KG1 (cell line): ENCODE measurements at regions not wholly inside any gene's neighbourhood (a gene's known extent, or its start where the extent isn't known, plus 50 kb on each side); places are given as distances from the start of the nearest gene placed in this dataset.

Experiments used
- DNase-seq: peaks from one replicate; lab custom pipeline; 2025; lab: John Stamatoyannopoulos, UW

DNA sequence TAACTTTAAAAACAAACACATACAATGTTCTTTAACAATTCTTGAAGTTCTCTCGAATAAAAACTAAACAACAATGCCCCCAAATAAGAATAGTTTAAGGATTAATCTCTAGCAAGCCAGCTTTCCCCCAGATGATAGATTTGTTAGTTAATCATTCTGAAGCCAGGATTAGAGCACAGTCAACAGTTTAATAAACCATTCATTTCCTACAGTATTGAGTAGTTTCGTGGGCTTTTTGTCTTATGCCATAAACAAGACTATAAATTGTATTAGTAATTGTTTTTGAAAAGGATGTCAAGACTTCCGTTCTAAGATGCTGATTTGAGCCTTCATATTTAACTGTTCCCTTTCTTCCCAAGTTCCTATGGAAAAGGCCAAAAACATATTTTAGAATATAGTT, 136.6 kb downstream of the PIK3R1 start:
- no peak for DNase-seq

DNA sequence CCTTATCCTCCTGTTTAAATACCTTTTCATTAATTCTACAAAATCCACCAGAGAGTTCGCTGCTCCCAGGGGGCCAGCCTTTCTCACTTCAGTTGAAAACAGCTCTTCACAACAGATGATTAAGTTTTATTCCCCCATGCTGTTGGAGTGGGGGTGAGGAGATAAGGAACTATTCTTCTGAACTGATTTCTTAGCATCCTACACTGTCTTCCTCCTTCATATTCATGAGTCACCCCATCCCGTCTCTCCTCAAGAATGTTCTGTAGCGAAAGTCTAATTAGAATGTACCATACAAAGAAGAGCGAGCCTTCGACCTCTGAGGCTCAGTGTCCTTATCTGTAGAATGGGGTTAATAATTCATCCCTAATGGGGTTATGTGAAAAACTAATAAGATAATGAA, 138.0 kb downstream of the PIK3R1 start:
- DNase-seq: no peak

DNA sequence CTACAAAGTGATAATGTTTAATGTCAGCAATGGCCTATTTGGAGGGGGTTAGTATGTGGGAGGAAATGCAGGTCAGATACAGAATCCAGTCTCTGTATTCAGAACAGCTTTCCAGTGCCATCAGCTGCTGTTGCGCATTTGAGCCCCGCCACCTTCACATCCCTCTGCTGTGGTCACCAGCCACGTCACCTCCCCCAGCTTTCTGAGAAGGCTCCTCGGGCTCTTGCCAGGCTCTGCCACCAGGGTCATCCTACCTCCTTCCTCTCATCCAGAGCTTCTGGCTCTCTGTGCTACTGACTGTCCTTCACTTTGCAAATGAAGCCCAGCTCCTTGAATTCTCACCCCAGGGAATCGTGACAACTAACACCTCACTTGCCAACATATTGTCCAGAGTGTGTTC, 138.8 kb downstream of the PIK3R1 start:
- DNase-seq: no peak

DNA sequence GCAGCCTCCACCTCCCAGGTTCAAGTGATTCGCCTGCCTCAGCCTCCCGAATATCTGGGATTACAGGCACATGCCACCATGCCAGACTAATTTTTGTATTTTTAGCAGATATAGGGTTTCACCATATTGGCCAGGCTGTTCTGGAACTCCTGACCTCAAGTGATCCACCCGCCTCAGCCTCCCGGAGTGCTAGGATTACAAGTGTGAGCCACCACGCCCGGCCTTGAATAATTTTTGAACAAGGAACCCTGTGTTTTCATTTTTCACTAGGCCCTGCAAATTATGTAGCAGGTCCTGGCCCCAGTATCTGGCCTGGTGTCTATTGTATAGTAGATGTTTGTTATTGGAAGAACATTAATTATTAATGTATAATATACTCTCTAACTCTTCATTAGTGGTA, 140.7 kb downstream of the PIK3R1 start:
- DNase-seq: no peak

DNA sequence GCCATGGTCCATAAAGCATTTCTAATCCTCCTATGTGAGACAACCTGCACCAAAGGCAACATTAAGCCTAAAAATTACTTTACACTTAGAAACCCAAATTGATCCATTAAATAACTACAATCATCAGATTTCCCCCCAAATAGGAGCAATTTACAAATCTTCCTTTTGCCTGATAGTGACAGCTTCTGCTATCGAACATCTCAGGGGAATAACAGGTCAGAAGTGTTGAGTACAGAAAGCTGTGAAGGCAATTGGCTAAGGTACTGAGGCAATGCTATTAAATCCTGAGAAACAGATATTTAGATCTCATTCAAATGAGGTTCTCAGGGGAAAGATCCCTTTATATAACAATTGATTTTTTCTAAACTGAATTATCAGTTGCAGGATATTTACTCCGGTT, 141.1 kb downstream of the PIK3R1 start:
- no peak for DNase-seq

DNA sequence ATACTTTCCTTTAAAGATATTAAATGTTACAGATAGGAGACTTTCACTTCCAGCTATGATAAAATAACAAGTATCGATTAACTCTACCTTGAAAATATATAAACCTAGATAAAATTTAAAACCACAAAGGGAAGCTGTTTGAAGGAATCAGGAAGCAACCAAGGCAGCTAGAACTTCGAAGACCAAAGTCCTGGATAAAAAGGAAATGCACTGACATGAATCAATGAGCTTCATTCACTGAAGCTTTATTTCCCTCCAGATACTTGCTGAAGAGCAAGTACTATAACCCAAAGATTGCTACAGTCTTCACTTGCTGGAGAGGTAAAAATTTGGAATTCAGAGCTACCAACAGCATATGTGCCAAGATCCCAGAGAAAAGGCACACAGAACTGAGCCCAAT, 144.1 kb downstream of the PIK3R1 start:
- no peak for DNase-seq

DNA sequence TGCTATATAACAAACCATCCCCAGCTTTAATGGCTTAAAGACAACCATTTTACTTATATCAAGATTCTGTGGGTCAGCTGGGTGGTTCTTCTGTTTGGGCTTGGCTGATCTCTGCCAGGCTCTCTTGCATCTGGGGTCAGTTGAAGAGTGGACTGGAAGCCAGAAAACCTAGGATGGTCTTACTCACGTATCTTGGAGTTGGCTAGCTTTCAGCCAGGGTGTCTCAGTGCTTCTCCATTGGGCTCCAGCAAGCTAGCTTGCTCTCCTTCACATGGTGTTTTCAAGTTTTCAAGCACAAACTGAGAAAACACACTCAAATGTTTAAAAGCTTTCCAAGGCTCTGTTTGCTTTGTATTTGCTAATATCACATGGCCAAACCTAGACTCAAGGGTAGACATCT, 146.8 kb downstream of the PIK3R1 start:
- no peak for DNase-seq

DNA sequence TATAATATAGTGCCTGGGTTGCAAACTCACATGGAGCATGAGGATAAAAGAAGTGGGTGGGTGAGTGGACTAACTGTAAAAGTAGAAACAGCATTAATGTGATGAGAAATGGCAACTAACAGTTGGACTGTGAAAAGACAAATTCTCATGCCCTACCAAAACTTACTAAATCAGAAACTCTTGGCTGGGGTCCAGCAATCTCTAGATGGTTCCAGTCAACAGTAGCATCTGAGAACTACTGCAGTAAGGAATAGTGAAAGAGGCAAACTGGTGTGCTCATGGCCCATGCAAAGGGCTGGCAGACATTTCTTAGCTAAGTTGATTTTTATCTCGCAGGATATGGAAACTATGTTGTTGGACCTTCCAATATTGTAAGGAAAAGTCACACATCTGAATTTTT, 150.3 kb downstream of the PIK3R1 start:
- no peak for DNase-seq

DNA sequence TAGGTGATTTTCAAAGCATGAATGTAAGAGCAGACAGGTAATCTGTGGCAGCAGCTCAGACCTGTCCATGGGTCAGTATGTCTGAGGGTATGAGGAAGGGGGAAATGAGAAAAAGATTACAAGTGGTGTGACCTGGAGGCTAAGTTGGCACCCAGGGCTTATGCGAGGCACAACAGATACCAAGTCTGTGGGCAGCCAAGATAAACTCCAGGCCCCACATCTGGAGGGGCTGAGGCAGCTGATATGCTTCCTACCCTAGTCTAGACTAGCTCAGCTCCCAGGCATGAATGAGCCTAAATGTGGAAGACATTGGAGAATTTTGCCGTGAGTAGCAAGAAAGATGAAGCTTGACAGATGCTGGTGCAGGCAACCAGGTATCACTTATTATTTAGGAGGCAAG, 151.7 kb downstream of the PIK3R1 start:
- DNase-seq: no peak

DNA sequence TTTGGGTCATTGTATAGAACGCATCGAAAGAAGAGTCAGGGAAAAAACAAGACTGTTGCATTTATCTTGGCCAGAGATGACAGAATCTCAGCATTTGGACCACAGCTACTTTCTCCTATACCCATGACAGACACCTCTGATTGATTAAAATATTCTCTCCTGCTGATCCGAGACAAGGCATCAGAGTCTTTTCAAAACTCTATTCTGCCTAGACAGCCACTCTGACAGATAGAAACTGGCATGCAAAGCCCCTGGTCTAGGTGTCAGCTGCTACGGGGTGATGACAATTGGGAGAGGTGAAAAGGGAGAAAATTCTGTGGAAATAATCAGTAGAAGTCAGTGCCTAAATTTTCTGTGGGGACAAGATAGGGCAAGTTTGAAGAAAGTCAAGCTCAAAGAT, 152.2 kb downstream of the PIK3R1 start:
- DNase-seq: no peak

DNA sequence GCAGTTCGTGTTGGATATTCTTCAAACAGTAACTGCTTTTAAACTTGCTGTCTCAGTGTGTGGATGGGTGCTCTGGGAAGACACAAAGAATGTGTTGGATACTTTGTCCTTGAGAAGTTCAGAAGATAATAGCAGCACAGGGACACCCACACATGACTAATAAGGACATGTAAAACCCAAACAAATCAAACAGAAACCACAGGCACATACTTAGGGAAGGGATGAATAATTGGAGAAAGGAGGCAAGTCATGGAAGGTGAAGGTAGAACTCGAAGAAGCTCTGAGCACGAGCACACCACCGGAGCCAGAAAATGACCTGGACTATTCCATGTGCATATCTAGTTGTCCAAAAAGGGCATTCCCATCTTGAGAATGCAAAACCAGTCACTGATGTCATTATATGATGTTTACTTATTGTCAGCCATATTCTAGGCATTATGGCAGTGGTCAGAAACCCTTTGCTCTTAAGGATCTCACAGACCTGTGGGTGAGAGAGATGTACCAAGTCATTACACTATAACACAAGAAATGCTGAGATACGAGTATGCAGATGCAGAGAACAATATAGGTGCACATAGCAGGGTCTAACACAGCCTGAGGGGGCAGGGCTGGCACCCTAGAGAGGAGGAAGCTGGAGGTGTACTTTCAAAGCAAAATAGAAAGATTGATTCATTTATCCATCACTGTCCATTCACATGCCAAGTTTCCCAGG, 152.9 kb downstream of the PIK3R1 start:
- no peak for DNase-seq

DNA sequence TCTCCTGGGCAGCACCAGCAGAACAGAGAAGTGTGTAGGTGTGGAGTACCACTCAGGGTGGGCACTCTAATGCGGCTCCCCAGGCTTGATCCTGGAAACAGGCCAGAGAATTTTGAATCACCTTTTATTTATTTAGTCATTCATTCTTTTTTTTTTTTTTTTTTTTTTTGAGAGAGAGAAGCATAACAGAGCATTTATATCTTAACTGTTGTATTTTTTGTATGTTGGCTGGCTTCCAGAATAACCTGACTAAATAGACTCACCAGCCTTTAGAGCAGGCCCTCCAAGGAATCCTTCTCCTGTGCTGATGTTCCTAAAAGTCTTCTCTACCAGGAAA, 153.4 kb downstream of the PIK3R1 start:
- DNase-seq: no peak

DNA sequence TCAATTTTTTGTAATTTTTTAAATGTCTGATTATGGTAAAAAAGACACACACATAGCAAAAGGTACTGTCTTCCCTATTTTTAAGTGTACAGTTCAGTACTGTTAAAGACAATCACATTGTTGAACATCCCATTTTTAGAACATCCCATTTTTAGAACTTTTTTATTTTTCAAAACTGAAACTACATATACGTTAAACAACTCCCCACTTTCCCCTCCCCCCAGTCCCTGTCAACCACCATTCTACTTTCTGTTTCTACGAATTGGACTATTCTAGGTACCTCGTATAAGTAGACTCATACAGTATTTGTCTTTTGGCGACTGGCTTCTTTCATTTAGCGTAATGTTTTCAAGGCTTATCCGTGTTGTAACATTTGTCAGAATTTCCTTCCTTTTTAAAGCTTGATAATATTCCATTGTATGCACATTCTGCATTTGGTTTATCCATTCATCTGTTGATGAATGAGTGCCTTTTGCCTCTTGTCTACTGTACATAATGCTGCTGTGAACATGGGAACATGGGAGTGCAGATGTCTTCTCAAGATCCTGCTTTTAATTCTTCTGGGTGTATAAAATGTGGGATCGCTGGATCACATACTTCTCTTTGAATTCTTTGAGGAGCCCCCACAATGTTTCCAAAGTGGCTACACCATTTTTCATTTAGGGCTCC, 154.0 kb downstream of the PIK3R1 start:
- no peak for DNase-seq

DNA sequence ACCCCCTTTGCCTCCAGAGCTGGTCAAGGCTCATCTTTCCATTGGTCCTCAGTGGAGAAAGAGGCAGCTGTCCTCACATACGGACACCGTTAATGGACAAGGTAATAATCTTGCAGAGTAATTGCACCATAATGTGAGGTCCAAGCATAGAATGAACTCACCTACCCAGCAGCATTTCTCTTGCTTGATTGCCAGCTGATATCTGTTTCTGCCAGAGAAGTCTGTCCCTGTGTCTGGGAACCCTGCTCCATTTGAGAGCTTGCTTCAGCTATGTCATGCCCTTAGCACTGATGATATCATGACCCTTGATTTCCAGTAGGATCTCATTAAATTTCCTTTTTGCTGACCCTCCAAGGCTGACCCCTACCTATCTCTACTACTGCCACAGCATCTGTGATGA, 154.6 kb downstream of the PIK3R1 start:
- no peak for DNase-seq

DNA sequence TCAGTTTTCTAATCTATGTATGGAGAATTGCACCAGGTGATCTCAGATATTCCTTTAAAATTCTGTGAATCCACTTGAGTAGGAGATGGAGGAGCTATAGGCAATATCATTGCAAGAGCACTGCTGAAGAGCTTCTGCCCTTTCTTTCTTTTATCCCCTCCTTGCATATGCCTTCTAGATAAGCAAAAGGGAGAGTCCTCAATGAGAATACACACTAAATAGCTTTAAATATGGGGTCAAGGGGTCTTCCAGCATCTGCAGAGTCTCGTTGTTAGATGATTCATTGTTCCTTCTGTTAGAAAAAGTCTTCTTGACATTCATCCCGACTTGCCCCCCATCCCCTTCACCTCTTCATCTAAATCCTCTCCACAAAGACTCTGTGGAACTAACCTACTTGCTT, 156.1 kb downstream of the PIK3R1 start:
- no peak for DNase-seq

DNA sequence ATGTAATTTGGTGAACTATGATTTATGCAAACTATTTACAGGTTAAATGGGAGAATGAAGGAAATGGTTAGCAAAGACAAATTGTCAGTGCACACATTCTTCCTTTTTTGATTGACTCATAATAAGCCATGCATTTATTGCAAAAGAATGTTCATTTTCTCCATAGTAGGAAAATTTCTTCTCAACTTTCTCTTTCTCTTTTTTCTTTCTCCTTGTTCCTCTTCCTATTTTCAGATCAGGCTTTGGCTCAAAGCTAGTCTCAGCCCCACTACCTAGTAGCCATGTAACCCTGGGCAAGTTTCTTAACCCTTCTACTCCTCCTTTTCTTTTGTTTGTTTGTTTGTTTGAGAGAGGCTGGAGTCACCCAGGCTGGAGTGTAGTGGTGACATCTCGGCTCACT, 156.6 kb downstream of the PIK3R1 start:
- DNase-seq: no peak

DNA sequence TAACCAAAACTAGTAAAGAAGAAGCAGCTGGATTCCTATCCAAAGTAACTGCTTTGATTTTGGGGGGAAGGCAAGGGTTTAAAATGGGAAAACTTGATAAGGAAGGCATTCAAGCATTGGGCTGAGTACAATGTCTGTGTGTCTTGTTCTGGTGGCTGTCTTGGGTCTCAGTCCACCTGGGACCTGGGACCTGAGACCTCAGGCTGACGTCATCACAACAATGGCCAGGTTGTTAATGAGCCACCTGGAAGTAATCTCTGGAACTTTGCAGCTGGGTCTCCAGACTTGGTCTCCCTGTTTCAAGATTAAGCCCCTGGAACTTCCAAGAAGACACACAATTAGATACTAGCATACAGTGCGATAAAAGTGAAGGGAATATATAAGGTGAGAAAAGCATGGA, 157.5 kb downstream of the PIK3R1 start:
- no peak for DNase-seq

DNA sequence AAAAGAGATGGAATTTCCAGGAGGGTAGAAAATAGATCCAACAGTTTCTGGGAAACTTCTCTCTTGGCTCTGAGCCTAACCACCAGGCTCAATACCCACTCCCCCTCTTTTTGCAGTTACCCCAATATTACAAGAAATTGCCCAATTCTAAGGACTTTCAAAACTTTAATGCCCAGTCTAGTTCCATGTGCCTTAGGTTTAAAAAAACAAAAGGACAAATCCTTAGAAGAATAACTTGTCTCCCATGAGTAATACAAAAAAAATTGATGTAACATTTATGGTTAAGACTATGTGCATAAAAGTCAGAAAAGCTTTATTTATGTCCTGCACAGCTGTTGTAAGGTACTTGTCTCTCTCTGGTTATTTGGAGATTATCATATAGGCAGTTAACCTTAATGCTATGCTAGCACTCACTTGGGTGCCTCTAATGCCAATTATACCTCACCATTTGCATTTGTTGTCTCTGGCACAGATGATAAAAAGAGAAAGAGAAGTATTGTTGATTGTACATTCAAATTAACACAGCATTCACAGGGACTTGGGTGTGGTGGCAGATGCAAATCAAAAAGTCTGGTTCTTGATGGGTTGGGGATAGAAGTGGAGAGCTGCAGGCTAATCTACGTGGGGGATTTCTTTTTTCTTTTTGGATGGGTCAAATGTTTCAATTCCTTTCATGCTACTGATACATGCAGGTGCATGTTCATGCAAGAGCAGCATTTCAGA, 159.4 kb downstream of the PIK3R1 start:
- no peak for DNase-seq

DNA sequence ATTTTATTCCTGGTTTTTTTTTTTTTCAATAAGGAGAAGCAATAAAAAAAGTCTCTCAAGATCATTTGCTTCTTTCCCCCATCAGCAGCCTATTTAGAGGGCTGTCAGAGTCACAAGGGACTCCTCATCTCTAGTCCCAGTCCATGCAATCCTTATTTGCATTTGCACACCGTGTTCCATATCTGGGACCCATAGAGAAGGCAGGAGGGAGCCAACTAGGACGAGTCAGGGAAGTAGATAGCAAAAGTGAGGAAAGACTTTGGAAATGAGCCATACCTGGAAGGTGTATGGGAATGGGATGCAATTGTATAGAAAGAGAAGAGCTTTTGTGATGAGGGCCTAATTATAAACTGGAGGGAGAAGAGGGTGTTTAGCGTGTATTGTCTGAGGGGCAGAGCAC, 160.0 kb downstream of the PIK3R1 start:
- DNase-seq: no peak

DNA sequence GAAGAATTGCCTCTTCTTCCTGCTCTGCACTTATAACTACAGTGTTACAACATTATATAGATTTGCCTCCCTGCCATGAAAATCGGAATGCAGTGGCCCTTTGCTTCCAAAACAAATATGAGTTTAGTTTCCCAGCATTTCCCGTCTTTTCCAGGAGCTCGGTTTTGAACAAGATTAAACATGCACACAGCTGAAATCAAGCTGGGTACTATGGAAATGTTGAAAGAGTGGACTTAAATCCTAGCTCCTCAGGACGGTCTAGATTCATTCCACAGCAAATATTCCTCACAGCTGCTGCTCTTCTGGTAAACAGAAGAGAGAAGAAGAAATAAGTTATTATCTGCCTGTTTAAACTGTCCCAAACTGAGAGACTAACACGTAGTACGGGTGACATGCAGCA, 161.4 kb downstream of the PIK3R1 start:
- no peak for DNase-seq

DNA sequence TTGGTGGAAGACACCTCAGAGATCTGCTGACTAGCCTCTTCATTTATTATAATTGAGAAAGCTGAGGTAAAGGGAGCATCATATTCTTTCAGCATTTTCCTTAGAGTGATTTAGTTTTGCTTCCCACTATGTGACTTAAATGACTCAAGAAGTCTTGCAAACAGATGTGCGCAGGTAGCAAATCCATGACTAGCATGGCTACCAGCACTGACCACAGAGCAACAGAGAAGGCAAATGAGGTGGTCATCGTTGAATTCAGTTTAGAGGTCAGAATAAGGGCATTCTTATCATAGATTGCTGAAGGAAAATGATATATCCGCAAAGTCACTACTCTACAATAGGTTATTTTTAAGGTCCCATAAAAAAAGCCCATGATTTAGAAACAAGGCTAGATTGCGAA, 162.2 kb downstream of the PIK3R1 start:
- no peak for DNase-seq

DNA sequence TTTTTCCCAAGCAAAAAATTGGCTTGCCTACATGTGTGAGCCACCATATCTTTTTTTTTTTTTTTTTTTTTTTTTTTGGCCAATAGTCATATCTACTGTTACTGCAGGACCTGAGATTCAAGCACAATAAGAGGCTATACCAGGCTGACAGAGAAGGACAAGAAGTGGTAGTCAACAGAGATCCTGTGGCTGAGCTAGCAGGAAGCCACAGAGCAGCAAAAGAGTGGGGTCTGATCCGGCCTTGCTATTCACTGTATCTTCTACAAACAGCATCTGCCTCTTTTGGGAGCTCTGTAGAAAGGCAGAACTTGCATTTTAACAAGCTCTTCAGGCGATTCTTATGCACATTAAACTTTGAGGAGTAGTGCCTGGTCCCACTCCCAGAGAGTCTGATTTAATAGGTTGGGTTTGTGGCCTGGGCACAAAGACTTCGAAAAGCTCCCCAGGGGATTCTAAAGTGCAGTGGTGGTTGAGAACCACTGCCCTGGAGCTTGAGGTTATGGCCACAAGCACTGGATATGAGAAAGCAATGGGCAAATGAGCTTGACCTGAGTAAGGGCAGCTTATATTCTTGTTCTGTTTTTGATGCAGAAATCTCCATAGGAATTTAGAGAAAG, 162.8 kb downstream of the PIK3R1 start:
- DNase-seq: peak; percentile 79
